IMR-90 (cell line): ENCODE measurements at regions not wholly inside any gene's neighbourhood (a gene's known extent, or its start where the extent isn't known, plus 50 kb on each side); places are given as distances from the start of the nearest gene placed in this dataset.

ENCODE experiments used
- ATAC-seq: fragments of 200-7000 bp; cut with Tn5 transposase; 2 replicates; pipeline ENCODE4 v1.9.1; 2020; ENCODE audit warnings: low read depth, mild to moderate bottlenecking, moderate library complexity
- BruUV-seq: library from RNA; stranded (reverse); fragments of 400-500 nt; replicated peaks from 2 replicates; lab custom pipeline; 2021; lab: Mats Ljungman, UMichigan
- CTCF ChIA-PET: fragments of 300-600 bp; formaldehyde crosslinking; extraction: SDS; loops from one replicate; lab custom pipeline; 2021; ENCODE audit warnings: antibody characterized with exemption; lab: Yijun Ruan, JAX
- POLR2A ChIA-PET: fragments of 300-600 bp; sonication (Branson Sonifier 250); formaldehyde crosslinking; loops from one replicate; lab custom pipeline; 2022; ENCODE audit warnings: antibody characterized with exemption; ENCODE audit not compliant: unreplicated experiment; lab: Charles Lee
- DNase-seq: peaks from one replicate; pipeline ENCODE4 v3.0.0; 2013
- H2AFZ ChIP-seq: replicated peaks from 2 replicates; pipeline ENCODE3; 2013; ENCODE audit warnings: low read length, mild to moderate bottlenecking; ENCODE audit not compliant: poor library complexity
- H2AK5ac ChIP-seq: 2 replicates; pipeline ENCODE4 v1.6.1; 2013; ENCODE audit warnings: low read depth, low read length, inconsistent platforms
- H2AK9ac ChIP-seq: replicated peaks from 2 replicates; pipeline ENCODE3; 2013; ENCODE audit warnings: mild to moderate bottlenecking, low read depth, low read length, moderate library complexity; ENCODE audit not compliant: poor library complexity
- H2BK120ac ChIP-seq: 2 replicates; pipeline ENCODE4 v1.6.1; 2013; ENCODE audit warnings: low read depth, low read length, inconsistent platforms
- H2BK15ac ChIP-seq: 3 replicates; pipeline ENCODE4 v1.6.1; 2013; ENCODE audit warnings: low read depth, low read length, inconsistent platforms
- H2BK20ac ChIP-seq: 2 replicates; pipeline ENCODE4 v1.6.1; 2013; ENCODE audit warnings: low read depth, mild to moderate bottlenecking, inconsistent platforms, low read length, moderate library complexity
- H2BK5ac ChIP-seq: 2 replicates; pipeline ENCODE4 v1.6.1; 2013; ENCODE audit warnings: mild to moderate bottlenecking, low read depth, low read length, inconsistent platforms; ENCODE audit not compliant: poor library complexity, severe bottlenecking
- H3K14ac ChIP-seq: replicated peaks from 2 replicates; pipeline ENCODE4 v1.6.1; 2013; ENCODE audit warnings: low read depth, low read length, inconsistent platforms
- H3K18ac ChIP-seq: 2 replicates; pipeline ENCODE4 v1.6.1; 2013; ENCODE audit warnings: low read depth, low read length, control low read depth
- H3K23ac ChIP-seq: 2 replicates; pipeline ENCODE4 v1.6.1; 2013; ENCODE audit warnings: low read depth, low read length, inconsistent platforms
- H3K27ac ChIP-seq: 2 replicates; pipeline ENCODE4 v1.5.1; 2013; ENCODE audit warnings: mild to moderate bottlenecking, control low read depth, low read length; ENCODE audit not compliant: insufficient read depth
- H3K27me3 ChIP-seq: 2 replicates; pipeline ENCODE4 v1.6.1; 2013; ENCODE audit warnings: low read length; ENCODE audit not compliant: control insufficient read depth, insufficient read depth
- H3K36me3 ChIP-seq: 2 replicates; pipeline ENCODE4 v1.6.1; 2013; ENCODE audit warnings: low read length, mixed read lengths; ENCODE audit not compliant: control insufficient read depth, insufficient read depth
- H3K4ac ChIP-seq: 2 replicates; pipeline ENCODE4 v1.6.1; 2013; ENCODE audit warnings: low read depth, low read length, inconsistent platforms
- H3K4me1 ChIP-seq: 2 replicates; pipeline ENCODE4 v1.6.1; 2013; ENCODE audit warnings: low read length, mixed read lengths; ENCODE audit not compliant: control insufficient read depth, insufficient read depth
- H3K4me2 ChIP-seq: 2 replicates; pipeline ENCODE4 v1.6.1; 2013; ENCODE audit warnings: low read depth, mild to moderate bottlenecking, control low read depth, low read length, moderate library complexity
- H3K4me3 ChIP-seq: 2 replicates; pipeline ENCODE4 v1.5.1; 2013; ENCODE audit warnings: low read depth, mild to moderate bottlenecking, control low read depth, low read length, moderate library complexity; ENCODE audit not compliant: insufficient read depth
- H3K56ac ChIP-seq: 2 replicates; pipeline ENCODE4 v1.6.1; 2013; ENCODE audit warnings: low read length, inconsistent platforms; ENCODE audit not compliant: insufficient read depth; ENCODE audit errors: extremely low read depth
- H3K79me1 ChIP-seq, 2 experiments: 2 replicates each; pipeline ENCODE4 v1.6.1; 2013; ENCODE audit warnings: low read length in 2 of 2, inconsistent platforms in 1 of 2, low read depth in 1 of 2
- H3K9ac ChIP-seq: 2 replicates; pipeline ENCODE4 v1.6.1; 2013; ENCODE audit warnings: low read depth, low read length, control low read depth
- H3K9me1 ChIP-seq: 2 replicates; pipeline ENCODE4 v1.6.1; 2013; ENCODE audit warnings: low read length, inconsistent platforms; ENCODE audit not compliant: insufficient read depth
- H3K9me3 ChIP-seq: 2 replicates; pipeline ENCODE4 v1.6.1; 2013; ENCODE audit warnings: low read length; ENCODE audit not compliant: control insufficient read depth, insufficient read depth
- H4K20me1 ChIP-seq: 2 replicates; pipeline ENCODE4 v1.6.1; 2013; ENCODE audit warnings: low read length, inconsistent platforms; ENCODE audit not compliant: insufficient read depth
- H4K5ac ChIP-seq: 2 replicates; pipeline ENCODE4 v1.6.1; 2013; ENCODE audit warnings: mild to moderate bottlenecking, low read depth, low read length, control low read depth
- H4K8ac ChIP-seq, 2 experiments: 2 replicates each; pipeline ENCODE4 v1.6.1; 2013; ENCODE audit warnings: low read depth in 2 of 2, low read length in 2 of 2, control low read depth in 1 of 2, inconsistent platforms in 1 of 2
- H4K91ac ChIP-seq: 2 replicates; pipeline ENCODE4 v1.6.1; 2013; ENCODE audit warnings: low read depth, low read length, inconsistent platforms; ENCODE audit not compliant: insufficient read depth
- RCOR1 ChIP-seq: IDR thresholded peaks from 2 replicates; pipeline ENCODE4 v1.6.1; 2012; ENCODE audit warnings: mild to moderate bottlenecking, low read length, improper control_type of control experiment; ENCODE audit not compliant: insufficient replicate concordance
- RFX5 ChIP-seq: IDR thresholded peaks from 2 replicates; pipeline ENCODE4 v1.8.0; 2012; ENCODE audit warnings: low read depth, mild to moderate bottlenecking, low read length, moderate library complexity
- SMC3 ChIP-seq: fragments of 150-350 bp; IDR thresholded peaks from 2 replicates; pipeline ENCODE4 v1.6.1; 2016; ENCODE audit warnings: low read depth, mild to moderate bottlenecking, antibody characterized with exemption, low read length, moderate library complexity
- WGBS, 2 experiments: methylation state at CpG; one replicate each; pipeline versions ENCODE4 v1.1.5 to v1.1.7; 2013; ENCODE audit warnings: missing lambda C conversion rate in 2 of 2; ENCODE audit not compliant: insufficient read length in 1 of 2; ENCODE audit errors: extremely low coverage in 2 of 2; 5-methylcytosine and 5-hydroxymethylcytosine counted together
- dilution Hi-C: fragments of 300-500 bp; cut with HindIII; formaldehyde crosslinking; loops from one replicate; pipeline ENCODE4 v1.14.3; 2018; ENCODE audit warnings: low sequenced_read_pairs; ENCODE audit not compliant: unreplicated experiment
- in situ Hi-C: fragments of 300-500 bp; cut with MboI; formaldehyde crosslinking; loops from 3 replicates; pipeline ENCODE4 v1.14.3; 2019; ENCODE audit warnings: low sequenced_read_pairs, inconsistent platforms, mixed read lengths
- intact Hi-C: fragments of 100-400 bp; cut with micrococcal nuclease; formaldehyde crosslinking; loops from 2 replicates; pipeline ENCODE4 v1.10.0; 2022

GRCh38 chr10:22791665-22792064, 77.3 kb upstream of the PIP4K2A start:
- Histone ChIP-seq H3K4me2 (no peak overlapping the region), H3K79me1 (no peaks in the 10 kb centered on the region), H3K23ac (no peak overlapping the region), H3K27me3 (no peaks in the 10 kb centered on the region), H2AK5ac (no peak overlapping the region), H3K27ac (no peak overlapping the region), H4K91ac (no peak overlapping the region), H3K9ac (no peak overlapping the region), H4K5ac (no peak overlapping the region), H2AK9ac (no peak overlapping the region), H2BK5ac (no peak overlapping the region), H3K36me3 (no peaks in the 10 kb centered on the region), H2BK15ac (no peak overlapping the region), H2BK20ac (no peak overlapping the region), H3K4me3 (no peak overlapping the region), H2AFZ (no peak overlapping the region), H2BK120ac (no peak overlapping the region), H3K14ac (no peak overlapping the region), H3K18ac (no peak overlapping the region), H3K56ac (no peak overlapping the region), H4K20me1 (no peaks in the 10 kb centered on the region), H4K8ac (no peak overlapping the region), H3K9me3 (no peaks in the 10 kb centered on the region), H3K9me1 (no peaks in the 10 kb centered on the region), H3K4me1 (no peaks in the 10 kb centered on the region; the same call in 1 of the 2 replicates), H3K4ac (no peak overlapping the region)
- dilution Hi-C loops (no loop called here), in situ Hi-C loops (no loop called here), intact Hi-C loops (no loop called here)
- TF ChIP-seq RCOR1 (no peak), SMC3 (no peak), RFX5 (no peak)
- CTCF ChIA-PET, result no interaction called here
- DNase-seq (no peak), ATAC-seq (no peak)
- no TSS peak for BruUV-seq
- POLR2A ChIA-PET, result no interaction called here
- WGBS, 2 experiments, result no CpG with 5 or more reads among the region's 5 CpGs
